Liver (tissue), 3 donors: ENCODE measurements at regions not wholly inside any gene's neighbourhood (a gene's known extent, or its start where the extent isn't known, plus 50 kb on each side); places are given as distances from the start of the nearest gene placed in this dataset.

Experiments used
- EGR1 ChIP-seq, 2 donors: IDR thresholded peaks; 2 replicates each; pipeline ENCODE4 v1.6.1; 2016 to 2018; ENCODE audit warnings: antibody characterized with exemption in 2 of 2, low read depth in 2 of 2
- JUND ChIP-seq, 2 donors: IDR thresholded peaks; 2 replicates each; pipeline ENCODE4 v1.6.1; 2016; ENCODE audit warnings: antibody characterized with exemption in 2 of 2
- RAD21 ChIP-seq, 2 donors: IDR thresholded peaks; 2 replicates each; pipeline ENCODE4 v1.6.1; 2016; ENCODE audit warnings: antibody characterized with exemption in 2 of 2, mild to moderate bottlenecking in 2 of 2
- RXRA ChIP-seq, 2 donors: IDR thresholded peaks; 2 replicates each; pipeline ENCODE4 v1.6.1; 2017 to 2018; ENCODE audit warnings: antibody characterized with exemption in 2 of 2, mild to moderate bottlenecking in 1 of 2
- SP1 ChIP-seq: IDR thresholded peaks from 2 replicates; pipeline ENCODE4 v1.6.1; 2018; ENCODE audit warnings: antibody characterized with exemption, mild to moderate bottlenecking
- TAF1 ChIP-seq: conservative IDR thresholded peaks from 2 replicates; pipeline ENCODE4 v1.6.1; 2016; ENCODE audit warnings: antibody characterized with exemption, mild to moderate bottlenecking
- TF ChIP-seq, protein P1 (sequence below): fragments of 150-350 bp; IDR thresholded peaks from 2 replicates; pipeline ENCODE4 v1.5.1; 2017; ENCODE audit warnings: improper control_type of control experiment, low read depth, low read length; ENCODE audit not compliant: missing input control
- donor health status: healthy.
- donor health status: healthy.

GRCh38 chr2:237195396-237196120, 109.9 kb downstream of the COPS8 start:
- TF ChIP-seq, protein P1, sequence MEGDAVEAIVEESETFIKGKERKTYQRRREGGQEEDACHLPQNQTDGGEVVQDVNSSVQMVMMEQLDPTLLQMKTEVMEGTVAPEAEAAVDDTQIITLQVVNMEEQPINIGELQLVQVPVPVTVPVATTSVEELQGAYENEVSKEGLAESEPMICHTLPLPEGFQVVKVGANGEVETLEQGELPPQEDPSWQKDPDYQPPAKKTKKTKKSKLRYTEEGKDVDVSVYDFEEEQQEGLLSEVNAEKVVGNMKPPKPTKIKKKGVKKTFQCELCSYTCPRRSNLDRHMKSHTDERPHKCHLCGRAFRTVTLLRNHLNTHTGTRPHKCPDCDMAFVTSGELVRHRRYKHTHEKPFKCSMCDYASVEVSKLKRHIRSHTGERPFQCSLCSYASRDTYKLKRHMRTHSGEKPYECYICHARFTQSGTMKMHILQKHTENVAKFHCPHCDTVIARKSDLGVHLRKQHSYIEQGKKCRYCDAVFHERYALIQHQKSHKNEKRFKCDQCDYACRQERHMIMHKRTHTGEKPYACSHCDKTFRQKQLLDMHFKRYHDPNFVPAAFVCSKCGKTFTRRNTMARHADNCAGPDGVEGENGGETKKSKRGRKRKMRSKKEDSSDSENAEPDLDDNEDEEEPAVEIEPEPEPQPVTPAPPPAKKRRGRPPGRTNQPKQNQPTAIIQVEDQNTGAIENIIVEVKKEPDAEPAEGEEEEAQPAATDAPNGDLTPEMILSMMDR = no peak
- TF ChIP-seq RAD21 (IDR thresholded peaks at IDR 0.05) (no peak), JUND (IDR thresholded peaks at IDR 0.05) (no peak), RXRA (IDR thresholded peaks at IDR 0.05) (no peak), EGR1 (IDR thresholded peaks at IDR 0.05; ENCODE audit: low read depth in 2 of 2) (no peak), TAF1 (no peak), SP1 (no peak)
